HEK293 (cell line): ENCODE measurements at regions not wholly inside any gene's neighbourhood (a gene's known extent, or its start where the extent isn't known, plus 50 kb on each side); places are given as distances from the start of the nearest gene placed in this dataset.

Experiments
- CTCF ChIA-PET: fragments of 350-600 bp; formaldehyde crosslinking; extraction: SDS; loops from one replicate; lab custom pipeline; 2021; ENCODE audit warnings: antibody characterized with exemption; lab: Yijun Ruan, JAX
- POLR2A ChIA-PET: fragments of 300-600 bp; formaldehyde crosslinking; extraction: SDS; loops from one replicate; lab custom pipeline; 2020; ENCODE audit warnings: antibody characterized with exemption, inconsistent platforms; lab: Yijun Ruan, JAX
- H3K27ac ChIP-seq: fragments of 200-500 bp; sonication (Bioruptor generic); 2 replicates; pipeline ENCODE4 v1.5.1; 2014; ENCODE audit warnings: low read depth, low read length, control low read depth, inconsistent platforms; ENCODE audit errors: extremely low read depth
- H3K36me3 ChIP-seq, 2 experiments: fragments of 200-500 bp in 1 of 2; sonication (Bioruptor generic) in 1 of 2; 1 replicate in 1 of 2; 2 replicates in 1 of 2; pipeline ENCODE4 v1.5.1; 2014 to 2017; ENCODE audit warnings: inconsistent platforms in 2 of 2, low read length in 2 of 2; ENCODE audit not compliant: control insufficient read depth in 2 of 2, insufficient read depth in 1 of 2
- H3K4me1 ChIP-seq: fragments of 200-500 bp; sonication (Bioruptor generic); 2 replicates; pipeline ENCODE4 v1.5.1; 2014; ENCODE audit warnings: mild to moderate bottlenecking, low read length, inconsistent platforms; ENCODE audit not compliant: control insufficient read depth, insufficient read depth
- H3K4me3 ChIP-seq: 2 replicates; pipeline ENCODE4 v1.5.1; 2011; ENCODE audit warnings: low read depth, mild to moderate bottlenecking, control low read depth, low read length, moderate library complexity
- H3K9me3 ChIP-seq: fragments of 200-500 bp; sonication (Bioruptor generic); 2 replicates; pipeline ENCODE4 v1.5.1; 2014; ENCODE audit warnings: low read depth, low read length, inconsistent platforms; ENCODE audit not compliant: control insufficient read depth, insufficient read depth
- BCL11A ChIP-seq: fragments of 450-650 bp; formaldehyde crosslinking; IDR thresholded peaks from 2 replicates; pipeline ENCODE4 v1.5.1; 2016; ENCODE audit warnings: low read depth, missing biosample characterization, missing genetic modification characterization
- GLI2 ChIP-seq: fragments of 450-650 bp; formaldehyde crosslinking; IDR thresholded peaks from 2 replicates; pipeline ENCODE4; 2017; ENCODE audit warnings: missing biosample characterization, missing genetic modification characterization, low read depth, borderline replicate concordance
- PRDM4 ChIP-seq: fragments of 450-650 bp; formaldehyde crosslinking; IDR thresholded peaks from 2 replicates; pipeline ENCODE4 v1.5.1; 2017; ENCODE audit warnings: missing biosample characterization, missing genetic modification characterization
- RBAK ChIP-seq: fragments of 450-650 bp; formaldehyde crosslinking; IDR thresholded peaks from 2 replicates; pipeline ENCODE4 v1.5.1; 2016; ENCODE audit warnings: missing biosample characterization, missing genetic modification characterization
- ZFP37 ChIP-seq: fragments of 450-650 bp; formaldehyde crosslinking; IDR thresholded peaks from 2 replicates; pipeline ENCODE4 v1.5.1; 2016; ENCODE audit warnings: missing biosample characterization, missing genetic modification characterization
- ZNF121 ChIP-seq: fragments of 450-650 bp; formaldehyde crosslinking; IDR thresholded peaks from 2 replicates; pipeline ENCODE4 v1.5.1; 2016; ENCODE audit warnings: missing biosample characterization, missing genetic modification characterization
- ZNF146 ChIP-seq: fragments of 450-650 bp; formaldehyde crosslinking; IDR thresholded peaks from 2 replicates; pipeline ENCODE4 v1.5.1; 2016; ENCODE audit warnings: missing biosample characterization, missing genetic modification characterization
- ZNF155 ChIP-seq: fragments of 450-650 bp; formaldehyde crosslinking; IDR thresholded peaks from 2 replicates; pipeline ENCODE4 v1.5.1; 2016; ENCODE audit warnings: missing biosample characterization, missing genetic modification characterization
- ZNF184 ChIP-seq: fragments of 450-650 bp; IDR thresholded peaks from 2 replicates; pipeline ENCODE4 v1.5.1; 2018; ENCODE audit warnings: missing biosample characterization, mild to moderate bottlenecking, missing genetic modification characterization
- ZNF19 ChIP-seq: fragments of 450-650 bp; formaldehyde crosslinking; IDR thresholded peaks from 2 replicates; pipeline ENCODE4; 2016; ENCODE audit warnings: missing biosample characterization, missing genetic modification characterization, low read depth
- ZNF223 ChIP-seq: fragments of 450-650 bp; formaldehyde crosslinking; IDR thresholded peaks from 2 replicates; pipeline ENCODE4 v1.5.1; 2016; ENCODE audit warnings: missing biosample characterization, missing genetic modification characterization
- ZNF26 ChIP-seq: fragments of 450-650 bp; formaldehyde crosslinking; IDR thresholded peaks from 2 replicates; pipeline ENCODE4 v1.5.1; 2016; ENCODE audit warnings: missing biosample characterization, missing genetic modification characterization
- ZNF280D ChIP-seq: fragments of 450-650 bp; formaldehyde crosslinking; IDR thresholded peaks from 2 replicates; pipeline ENCODE4 v1.5.1; 2016; ENCODE audit warnings: missing biosample characterization, missing genetic modification characterization
- ZNF302 ChIP-seq: fragments of 450-650 bp; formaldehyde crosslinking; IDR thresholded peaks from 2 replicates; pipeline ENCODE4 v1.5.1; 2016; ENCODE audit warnings: missing biosample characterization, missing genetic modification characterization, low read depth
- ZNF555 ChIP-seq: fragments of 450-650 bp; formaldehyde crosslinking; conservative IDR thresholded peaks from 2 replicates; pipeline ENCODE4 v1.5.1; 2017; ENCODE audit warnings: missing biosample characterization, mild to moderate bottlenecking, missing genetic modification characterization, inconsistent platforms
- ZNF610 ChIP-seq: fragments of 450-650 bp; formaldehyde crosslinking; IDR thresholded peaks from 2 replicates; pipeline ENCODE4 v1.5.1; 2016; ENCODE audit warnings: missing biosample characterization, missing genetic modification characterization, borderline replicate concordance
- ZNF624 ChIP-seq: fragments of 450-650 bp; formaldehyde crosslinking; IDR thresholded peaks from 2 replicates; pipeline ENCODE4 v1.5.1; 2017; ENCODE audit warnings: missing biosample characterization, missing genetic modification characterization
- ZNF660 ChIP-seq: fragments of 450-650 bp; IDR thresholded peaks from 2 replicates; pipeline ENCODE4 v1.5.1; 2018; ENCODE audit warnings: missing biosample characterization, mild to moderate bottlenecking, missing genetic modification characterization
- ZNF830 ChIP-seq: fragments of 450-650 bp; IDR thresholded peaks from 2 replicates; pipeline ENCODE4 v1.5.0; 2018; ENCODE audit warnings: missing biosample characterization, missing genetic modification characterization, low read depth, mild to moderate bottlenecking, moderate library complexity
- TF ChIP-seq, protein P1 (sequence below): fragments of 450-650 bp; formaldehyde crosslinking; IDR thresholded peaks from 2 replicates; pipeline ENCODE4 v1.5.1; 2017; ENCODE audit warnings: missing biosample characterization, missing genetic modification characterization

- ChIA-PET CTCF (no interaction called here), POLR2A (no interaction called here)
- Histone ChIP-seq H3K4me1 (no peaks in the 10 kb centered on the region), H3K27ac (no peak overlapping the region), H3K36me3 (no peaks in the 10 kb centered on the region), H3K4me3 (no peak overlapping the region), H3K9me3 (no peaks in the 10 kb centered on the region; the same call in 1 of the 2 replicates)
- TF ChIP-seq ZNF121 (no peak), ZNF26 (no peak)
These were observed 84.5 kb upstream of the ARHGEF9 start for GRCh38 chrX:63869506-63869905.

- POLR2A ChIA-PET = interaction anchor here (0.6 kb wide), 1 partner anchor 1114 kb away, joined by 3 read pairs; no protein-coding TSS in a partner anchor
- H3K4me1 ChIP-seq = no peaks in the 10 kb centered on the region
- no peaks in the 10 kb centered on the region; a peak in 1 of 3 replicates for H3K36me3 ChIP-seq
- H3K27ac ChIP-seq = no peak overlapping the region
- H3K9me3 ChIP-seq = no peaks in the 10 kb centered on the region; the same call in 1 of the 2 replicates
- no peak overlapping the region for H3K4me3 ChIP-seq
- TF ChIP-seq ZNF19 (no peak), ZNF624 (tag by site-specific recombination) (no peak), ZNF223 (tag by site-specific recombination) (no peak), ZNF302 (no peak), ZNF555 (tag by site-specific recombination) (no peak), ZNF146 (no peak), ZNF280D (tag by site-specific recombination) (no peak), ZNF830 (tag by site-specific recombination) (no peak), BCL11A (tag by site-specific recombination) (no peak), ZNF184 (tag by site-specific recombination) (no peak), GLI2 (no peak), PRDM4 (tag by site-specific recombination) (no peak), RBAK (tag by site-specific recombination) (no peak), ZFP37 (no peak), ZNF660 (tag by site-specific recombination) (no peak), ZNF155 (tag by site-specific recombination) (no peak), ZNF610 (tag by site-specific recombination) (no peak)
- TF ChIP-seq, protein P1, sequence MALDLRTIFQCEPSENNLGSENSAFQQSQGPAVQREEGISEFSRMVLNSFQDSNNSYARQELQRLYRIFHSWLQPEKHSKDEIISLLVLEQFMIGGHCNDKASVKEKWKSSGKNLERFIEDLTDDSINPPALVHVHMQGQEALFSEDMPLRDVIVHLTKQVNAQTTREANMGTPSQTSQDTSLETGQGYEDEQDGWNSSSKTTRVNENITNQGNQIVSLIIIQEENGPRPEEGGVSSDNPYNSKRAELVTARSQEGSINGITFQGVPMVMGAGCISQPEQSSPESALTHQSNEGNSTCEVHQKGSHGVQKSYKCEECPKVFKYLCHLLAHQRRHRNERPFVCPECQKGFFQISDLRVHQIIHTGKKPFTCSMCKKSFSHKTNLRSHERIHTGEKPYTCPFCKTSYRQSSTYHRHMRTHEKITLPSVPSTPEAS (tag by site-specific recombination) = no peak
- CTCF ChIA-PET = interaction anchor here (0.7 kb wide), 1 partner anchor 62 kb away, joined by 3 read pairs; no protein-coding TSS in a partner anchor
These were observed 70.9 kb upstream of the ARHGEF9 start for GRCh38 chrX:63855896-63856295.
